Parathyroid adenoma (tissue), 2 donors: ENCODE measurements at regions not wholly inside any gene's neighbourhood (a gene's known extent, or its start where the extent isn't known, plus 50 kb on each side); places are given as distances from the start of the nearest gene placed in this dataset.

Experiments
- H2AFZ ChIP-seq: fragments of 300-600 bp; sonication (generic); one replicate; pipeline ENCODE4 v1.7.0; 2017; ENCODE audit warnings: antibody characterized with exemption, mild to moderate bottlenecking
- H3K27ac ChIP-seq: fragments of 300-600 bp; sonication (generic); one replicate; pipeline ENCODE4 v1.7.0; 2017
- H3K27me3 ChIP-seq: fragments of 300-600 bp; sonication (generic); one replicate; pipeline ENCODE4 v1.7.0; 2017; ENCODE audit warnings: low read length; ENCODE audit not compliant: control insufficient read depth, insufficient read depth
- H3K36me3 ChIP-seq: fragments of 300-600 bp; sonication (generic); one replicate; pipeline ENCODE4 v1.7.0; 2017; ENCODE audit warnings: low read length; ENCODE audit not compliant: control insufficient read depth, insufficient read depth
- H3K4me1 ChIP-seq: fragments of 300-600 bp; sonication (generic); one replicate; pipeline ENCODE4 v1.7.0; 2017; ENCODE audit warnings: control low read depth
- H3K4me2 ChIP-seq: fragments of 300-600 bp; sonication (generic); one replicate; pipeline ENCODE4 v1.7.0; 2017; ENCODE audit warnings: low read length
- H3K4me3 ChIP-seq: fragments of 300-600 bp; sonication (generic); one replicate; pipeline ENCODE4 v1.7.0; 2017; ENCODE audit warnings: low read depth, low read length
- H3K79me2 ChIP-seq: fragments of 300-600 bp; sonication (generic); one replicate; pipeline ENCODE4 v1.7.0; 2017; ENCODE audit warnings: control low read depth
- H3K9ac ChIP-seq: fragments of 300-600 bp; sonication (generic); one replicate; pipeline ENCODE4 v1.7.0; 2017; ENCODE audit warnings: mild to moderate bottlenecking
- H3K9me3 ChIP-seq: fragments of 300-600 bp; sonication (generic); one replicate; pipeline ENCODE4 v1.7.0; 2017; ENCODE audit warnings: low read length; ENCODE audit not compliant: control insufficient read depth
- TF ChIP-seq, protein P1 (sequence below): fragments of 300-600 bp; sonication (generic); IDR thresholded peaks from one replicate; pipeline ENCODE4 v1.7.0; 2017; ENCODE audit warnings: antibody characterized with exemption, mild to moderate bottlenecking
- donor health status: primary hyperparathyroidism.

DNA sequence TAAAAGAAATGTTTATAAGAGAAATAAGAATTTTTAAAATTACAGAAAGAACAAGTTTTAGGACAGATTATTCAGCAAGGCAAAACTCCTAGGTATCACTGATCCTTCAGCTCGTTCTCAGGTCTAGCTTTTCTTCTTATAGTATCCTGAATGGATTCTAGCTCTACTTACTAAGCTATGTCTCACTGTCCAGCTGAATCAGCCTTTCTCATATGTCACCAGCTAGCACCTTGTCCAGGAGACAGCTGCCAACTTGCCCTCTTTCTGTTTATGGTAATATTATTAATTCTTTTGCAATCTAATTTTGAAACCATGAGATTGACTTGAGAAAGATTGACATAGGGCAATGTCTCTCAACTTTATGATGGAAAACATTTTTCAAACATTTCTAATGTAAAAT, 159.9 kb downstream of the LYPLAL1 start:
- Histone ChIP-seq H3K9me3 (no peaks in the 10 kb centered on the region), H3K4me1 (no peaks in the 10 kb centered on the region), H3K27me3 (no peaks in the 10 kb centered on the region), H3K79me2 (no peaks in the 10 kb centered on the region), H3K4me2 (no peak overlapping the region), H3K27ac (no peak overlapping the region), H3K9ac (no peak overlapping the region), H2AFZ (no peak overlapping the region), H3K4me3 (no peak overlapping the region), H3K36me3 (no peaks in the 10 kb centered on the region)
- TF ChIP-seq, protein P1, sequence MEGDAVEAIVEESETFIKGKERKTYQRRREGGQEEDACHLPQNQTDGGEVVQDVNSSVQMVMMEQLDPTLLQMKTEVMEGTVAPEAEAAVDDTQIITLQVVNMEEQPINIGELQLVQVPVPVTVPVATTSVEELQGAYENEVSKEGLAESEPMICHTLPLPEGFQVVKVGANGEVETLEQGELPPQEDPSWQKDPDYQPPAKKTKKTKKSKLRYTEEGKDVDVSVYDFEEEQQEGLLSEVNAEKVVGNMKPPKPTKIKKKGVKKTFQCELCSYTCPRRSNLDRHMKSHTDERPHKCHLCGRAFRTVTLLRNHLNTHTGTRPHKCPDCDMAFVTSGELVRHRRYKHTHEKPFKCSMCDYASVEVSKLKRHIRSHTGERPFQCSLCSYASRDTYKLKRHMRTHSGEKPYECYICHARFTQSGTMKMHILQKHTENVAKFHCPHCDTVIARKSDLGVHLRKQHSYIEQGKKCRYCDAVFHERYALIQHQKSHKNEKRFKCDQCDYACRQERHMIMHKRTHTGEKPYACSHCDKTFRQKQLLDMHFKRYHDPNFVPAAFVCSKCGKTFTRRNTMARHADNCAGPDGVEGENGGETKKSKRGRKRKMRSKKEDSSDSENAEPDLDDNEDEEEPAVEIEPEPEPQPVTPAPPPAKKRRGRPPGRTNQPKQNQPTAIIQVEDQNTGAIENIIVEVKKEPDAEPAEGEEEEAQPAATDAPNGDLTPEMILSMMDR = no peak

DNA sequence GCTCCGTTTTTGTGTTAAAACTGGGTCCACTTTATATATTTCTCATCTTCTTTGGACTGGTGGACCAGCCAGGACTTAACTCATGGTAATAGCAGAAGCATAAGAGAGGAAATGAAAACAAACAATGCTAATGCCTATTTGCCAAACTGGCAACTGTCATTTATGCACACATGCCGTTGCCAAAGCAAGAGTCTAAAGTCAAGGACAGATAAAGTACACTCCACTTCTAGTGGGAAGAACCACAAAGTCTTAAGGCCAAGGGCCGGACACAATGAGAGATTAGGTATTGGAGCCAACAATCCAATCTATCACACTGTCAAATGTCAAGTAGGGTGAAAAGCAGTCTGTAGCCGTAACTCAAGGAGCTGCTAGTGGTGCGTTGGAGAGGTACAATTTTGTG, 157.7 kb downstream of the LYPLAL1 start:
- Histone ChIP-seq H2AFZ (no peak overlapping the region), H3K4me2 (no peak overlapping the region), H3K36me3 (no peaks in the 10 kb centered on the region), H3K9ac (no peak overlapping the region), H3K79me2 (no peaks in the 10 kb centered on the region), H3K27ac (no peak overlapping the region), H3K4me1 (no peaks in the 10 kb centered on the region), H3K9me3 (no peaks in the 10 kb centered on the region), H3K4me3 (no peak overlapping the region), H3K27me3 (no peaks in the 10 kb centered on the region)
- TF ChIP-seq, protein P1 = no peak

DNA sequence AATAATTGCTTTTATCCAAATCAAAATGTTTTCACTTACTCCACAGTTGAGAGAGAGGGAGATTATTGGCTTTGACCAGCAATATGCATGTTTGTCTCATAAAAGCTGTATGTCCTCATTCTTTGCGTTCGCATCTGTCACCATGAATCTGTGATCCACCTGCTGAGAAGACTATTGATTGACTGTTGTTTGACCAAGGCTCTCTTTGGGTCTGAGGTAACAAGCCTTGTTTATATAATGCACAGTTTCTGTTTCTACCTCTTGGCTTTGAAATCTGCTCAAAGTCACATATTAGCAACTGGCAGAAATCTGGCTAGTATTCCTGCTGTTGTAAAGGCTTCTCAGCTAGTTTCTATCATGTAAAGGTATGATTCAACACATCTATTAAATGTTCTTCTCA, 157.0 kb downstream of the LYPLAL1 start:
- H2AFZ ChIP-seq = no peak overlapping the region
- no peaks in the 10 kb centered on the region for H3K36me3 ChIP-seq
- no peaks in the 10 kb centered on the region for H3K79me2 ChIP-seq
- H3K27ac ChIP-seq = no peak overlapping the region
- no peaks in the 10 kb centered on the region for H3K9me3 ChIP-seq
- no peak overlapping the region for H3K4me2 ChIP-seq
- no peaks in the 10 kb centered on the region for H3K27me3 ChIP-seq
- H3K9ac ChIP-seq = no peak overlapping the region
- TF ChIP-seq, protein P1 = no peak
- H3K4me3 ChIP-seq = no peak overlapping the region
- no peaks in the 10 kb centered on the region for H3K4me1 ChIP-seq

DNA sequence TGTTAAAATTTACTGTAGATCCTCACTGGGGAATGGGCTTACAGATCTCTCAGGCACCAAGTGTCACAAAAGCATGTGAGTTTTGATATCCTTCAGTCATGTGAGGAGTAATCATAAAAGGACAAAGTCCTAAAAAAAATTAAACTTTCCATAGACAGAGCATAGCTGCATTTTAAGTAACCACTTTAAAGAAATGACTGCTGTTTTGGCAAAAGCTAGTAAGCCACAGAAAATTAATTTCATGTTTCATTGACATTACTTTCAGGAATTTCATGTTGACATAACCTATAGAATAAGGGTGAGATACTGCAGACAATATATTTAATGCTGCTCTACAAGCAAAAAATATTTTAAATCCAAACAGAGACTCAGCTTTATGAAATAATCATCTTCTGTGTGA, 156.3 kb downstream of the LYPLAL1 start:
- Histone ChIP-seq H2AFZ (no peak overlapping the region), H3K9ac (no peak overlapping the region), H3K27ac (no peak overlapping the region), H3K27me3 (no peaks in the 10 kb centered on the region), H3K79me2 (no peaks in the 10 kb centered on the region), H3K4me1 (no peaks in the 10 kb centered on the region), H3K36me3 (no peaks in the 10 kb centered on the region), H3K9me3 (no peaks in the 10 kb centered on the region), H3K4me2 (no peak overlapping the region), H3K4me3 (no peak overlapping the region)
- TF ChIP-seq, protein P1 = no peak

DNA sequence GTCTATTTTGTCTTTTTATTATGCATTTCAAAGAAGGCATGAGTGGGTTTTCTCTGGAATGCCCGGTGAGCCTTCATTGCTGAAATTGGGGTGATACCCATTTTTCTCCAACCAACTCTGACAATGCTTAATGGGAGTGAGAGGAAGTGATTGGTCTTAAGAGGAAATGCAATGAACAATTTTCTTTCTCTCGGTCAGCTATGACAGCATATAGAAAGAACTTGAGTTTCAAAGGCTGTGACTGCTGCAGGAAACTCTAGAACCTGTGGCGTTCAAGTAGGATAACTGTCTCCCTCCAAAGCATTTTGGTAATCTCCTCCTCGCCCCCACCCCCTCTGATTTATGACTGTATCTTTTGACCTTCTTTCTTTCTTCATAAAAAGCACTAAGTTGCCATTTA, 155.9 kb downstream of the LYPLAL1 start:
- no peaks in the 10 kb centered on the region for H3K79me2 ChIP-seq
- no peaks in the 10 kb centered on the region for H3K27me3 ChIP-seq
- H3K9ac ChIP-seq = no peak overlapping the region
- H3K4me3 ChIP-seq = no peak overlapping the region
- H3K27ac ChIP-seq = no peak overlapping the region
- H3K36me3 ChIP-seq = no peaks in the 10 kb centered on the region
- H2AFZ ChIP-seq = no peak overlapping the region
- H3K4me1 ChIP-seq = no peaks in the 10 kb centered on the region
- no peaks in the 10 kb centered on the region for H3K9me3 ChIP-seq
- TF ChIP-seq, protein P1 = no peak
- no peak overlapping the region for H3K4me2 ChIP-seq
